CD4-positive, alpha-beta T cell treated with Interleukin-21 for 1 hour (primary cell): ENCODE measurements at regions not wholly inside any gene's neighbourhood (a gene's known extent, or its start where the extent isn't known, plus 50 kb on each side); places are given as distances from the start of the nearest gene placed in this dataset.
"Not testable (repeated sequence)": the region's sequence is repeated elsewhere in the genome, so short reads cannot be mapped to it uniquely, and the experiment has no call there.

Experiments
- DNase-seq: peaks from one replicate; pipeline ENCODE4 v3.0.0-alpha.2; 2020

DNA sequence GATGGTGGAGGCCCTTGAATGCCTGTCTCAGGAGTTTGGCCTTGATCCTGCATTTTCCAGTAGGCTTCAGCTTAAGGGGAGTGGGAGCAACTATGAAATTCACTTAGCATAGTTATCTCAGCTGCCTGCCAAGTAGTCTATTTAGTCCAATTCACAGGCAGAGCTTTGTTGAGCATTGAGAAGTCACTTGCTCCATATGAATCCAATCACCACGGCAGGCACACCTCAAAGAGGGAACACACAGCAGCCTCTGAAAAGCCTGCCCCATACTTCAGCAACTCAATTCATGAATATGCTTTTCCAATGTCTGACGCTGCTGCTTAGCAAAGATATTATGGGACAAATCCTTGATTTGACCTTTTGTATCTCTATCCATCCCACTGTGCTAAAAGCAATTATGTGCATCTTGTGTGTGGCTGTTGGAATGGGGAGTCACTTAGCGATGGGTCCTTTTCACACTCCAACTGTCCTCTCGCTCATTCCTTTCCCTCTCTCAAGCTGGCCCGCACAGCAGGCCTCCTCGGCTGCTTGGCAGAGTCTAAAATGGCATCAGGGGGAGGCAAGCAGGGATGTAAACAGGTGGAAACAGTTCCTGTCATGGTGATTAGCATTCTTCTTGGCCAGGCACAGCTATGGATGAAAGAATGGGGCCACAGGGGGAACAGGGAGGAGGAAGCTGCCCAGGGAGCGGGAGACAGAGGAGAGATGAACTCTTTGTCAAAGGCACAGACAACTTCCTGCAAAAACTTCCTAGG, 56.0 kb upstream of the LRPPRC start:
- no peak for DNase-seq

- no peak for DNase-seq
These were observed 56.8 kb upstream of the LRPPRC start for GRCh38 chr2:44052584-44052983.

DNA sequence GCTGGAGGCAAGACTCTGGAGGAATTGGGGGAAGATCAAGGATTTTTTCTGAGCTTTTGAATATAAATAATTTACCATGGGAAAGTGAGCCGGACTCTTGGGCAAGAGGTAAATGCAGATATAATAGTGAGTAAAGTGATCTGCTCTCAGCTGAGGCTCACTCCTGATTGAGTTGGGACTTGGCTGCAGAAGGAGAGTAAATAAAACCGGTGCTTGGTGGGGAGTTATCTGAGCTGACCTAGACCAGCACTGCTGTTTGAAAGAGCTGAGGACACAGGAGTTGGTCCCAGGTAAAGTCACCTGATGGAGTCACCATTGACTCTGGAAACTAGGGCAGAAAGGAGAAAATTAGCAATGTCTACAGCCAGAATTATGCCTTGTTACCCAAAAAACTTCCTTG, 57.3 kb upstream of the LRPPRC start:
- DNase-seq, result no peak

DNA sequence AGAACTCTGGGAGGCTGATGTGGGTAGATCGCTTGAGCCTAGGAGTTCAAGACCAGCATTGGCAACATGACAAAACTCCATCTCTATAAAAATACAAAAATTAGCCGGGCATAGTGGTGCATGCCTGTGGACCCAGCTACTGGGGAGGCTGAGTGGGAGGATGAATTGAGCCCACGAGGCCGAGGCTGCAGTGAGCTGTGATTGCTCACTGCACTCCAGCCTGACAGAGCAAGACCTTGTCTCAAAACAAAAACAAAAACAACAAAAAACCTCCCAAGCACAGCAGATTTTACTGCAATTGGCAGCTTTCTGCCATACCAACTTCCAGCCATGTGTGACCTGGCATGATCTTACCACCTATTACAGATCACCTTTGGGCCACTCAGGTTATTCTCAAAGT, 57.7 kb upstream of the LRPPRC start:
- DNase-seq, result no peak

- no peak for DNase-seq
These were observed 59.4 kb upstream of the LRPPRC start for GRCh38 chr2:44055229-44055628.

DNA sequence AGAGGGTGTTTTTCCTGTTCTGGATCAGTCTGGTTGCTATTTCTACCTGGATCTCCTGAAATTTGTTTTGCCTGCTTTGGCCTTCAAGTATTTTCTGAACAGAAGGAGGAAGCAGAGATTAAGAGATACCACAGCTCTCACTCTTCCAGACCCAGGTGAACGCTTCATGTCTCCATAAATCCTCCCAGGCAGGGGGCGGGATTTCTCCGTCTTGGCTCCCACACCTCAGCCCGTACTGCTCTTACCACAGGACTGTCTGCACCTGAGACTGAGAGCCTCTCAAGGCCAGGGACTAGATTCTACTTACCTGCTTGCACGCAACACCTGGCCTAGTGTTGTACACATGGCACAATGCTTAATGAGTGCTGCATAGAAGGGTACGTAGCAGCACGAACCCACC, 59.9 kb upstream of the LRPPRC start:
- no peak for DNase-seq

DNA sequence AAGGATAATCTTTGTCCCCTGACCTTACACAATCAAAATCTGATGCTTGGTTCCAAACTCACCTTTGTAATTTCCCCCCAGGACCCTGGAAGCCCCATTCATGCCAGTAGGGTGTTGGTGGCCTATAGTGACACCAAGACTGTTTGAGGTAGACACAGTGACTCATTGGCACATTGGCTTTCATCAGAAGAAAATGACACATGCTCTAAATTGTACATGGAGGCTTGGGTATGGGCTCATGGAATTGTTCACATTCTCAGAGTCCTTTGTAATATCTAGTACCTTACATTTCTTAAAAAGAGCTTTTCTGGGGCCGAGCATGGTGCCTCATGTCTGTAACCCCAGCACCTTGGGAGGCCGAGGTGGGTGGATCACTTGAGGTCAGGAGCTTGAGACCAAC, 61.2 kb upstream of the LRPPRC start:
- DNase-seq, result no peak

GRCh38 chr2:44060286-44060685, 64.5 kb upstream of the LRPPRC start:
- not testable (repeated sequence) for DNase-seq

GRCh38 chr2:44060990-44061389, 65.2 kb upstream of the LRPPRC start:
- no peak for DNase-seq

GRCh38 chr2:44061469-44061868, 65.7 kb upstream of the LRPPRC start:
- DNase-seq, result no peak

DNA sequence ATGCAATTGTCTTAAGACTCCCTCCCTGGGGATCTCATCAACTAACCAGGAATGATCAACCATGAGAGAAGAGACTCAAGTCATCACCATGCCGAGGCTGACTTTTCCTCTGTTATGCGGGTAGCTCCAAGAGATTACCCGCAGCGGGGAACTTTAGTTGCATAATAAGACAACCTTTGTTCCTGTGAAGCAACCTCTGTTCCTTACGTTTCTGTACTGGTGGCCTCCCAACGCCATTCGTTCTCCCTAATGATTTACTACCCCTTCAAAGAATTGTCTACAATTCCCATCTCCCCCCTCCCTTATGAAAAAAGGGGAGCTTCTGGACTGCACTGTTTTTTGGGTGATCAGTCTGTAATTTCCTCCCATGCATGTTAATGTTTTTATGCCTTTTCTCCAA, 66.1 kb upstream of the LRPPRC start:
- no peak for DNase-seq

GRCh38 chr2:44063033-44063432, 67.2 kb upstream of the LRPPRC start:
- DNase-seq, result no peak

GRCh38 chr2:44064281-44064680, 68.5 kb upstream of the LRPPRC start:
- not testable (repeated sequence) for DNase-seq

DNA sequence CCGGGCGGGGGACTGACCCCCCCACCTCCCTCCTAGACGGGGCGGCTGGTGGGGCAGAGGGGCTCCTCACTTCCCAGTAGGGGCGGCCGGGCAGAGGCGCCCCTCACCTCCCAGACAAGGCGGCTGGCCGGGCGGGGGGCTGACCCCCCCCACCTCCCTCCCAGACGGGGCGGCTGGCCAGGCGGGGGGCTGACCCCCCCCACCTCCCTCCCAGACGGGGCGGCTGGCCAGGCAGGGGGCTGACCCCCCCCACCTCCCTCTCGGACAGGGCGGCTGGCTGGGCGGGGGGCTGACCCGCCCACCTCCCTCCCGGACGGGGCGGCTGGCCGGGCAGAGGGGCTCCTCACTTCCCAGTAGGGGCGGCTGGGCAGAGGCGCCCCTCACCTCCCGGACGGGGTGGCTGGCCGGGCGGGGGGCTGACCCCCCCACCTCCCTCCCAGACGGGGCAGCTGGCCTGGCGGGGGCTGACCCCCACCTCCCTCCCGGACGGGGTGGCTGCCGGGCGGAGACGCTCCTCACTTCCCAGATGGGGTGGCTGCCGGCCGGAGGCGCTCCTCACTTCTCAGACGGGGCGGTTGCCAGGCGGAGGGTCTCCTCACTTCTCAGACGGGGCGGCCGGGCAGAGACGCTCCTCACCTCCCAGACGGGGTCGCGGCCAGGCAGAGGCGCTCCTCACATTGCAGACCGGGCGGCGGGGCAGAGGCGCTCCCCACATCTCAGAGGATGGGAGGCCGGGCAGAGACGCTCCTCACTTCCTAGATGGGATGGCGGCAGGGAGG, 71.4 kb upstream of the LRPPRC start:
- DNase-seq, result not testable (repeated sequence)

DNA sequence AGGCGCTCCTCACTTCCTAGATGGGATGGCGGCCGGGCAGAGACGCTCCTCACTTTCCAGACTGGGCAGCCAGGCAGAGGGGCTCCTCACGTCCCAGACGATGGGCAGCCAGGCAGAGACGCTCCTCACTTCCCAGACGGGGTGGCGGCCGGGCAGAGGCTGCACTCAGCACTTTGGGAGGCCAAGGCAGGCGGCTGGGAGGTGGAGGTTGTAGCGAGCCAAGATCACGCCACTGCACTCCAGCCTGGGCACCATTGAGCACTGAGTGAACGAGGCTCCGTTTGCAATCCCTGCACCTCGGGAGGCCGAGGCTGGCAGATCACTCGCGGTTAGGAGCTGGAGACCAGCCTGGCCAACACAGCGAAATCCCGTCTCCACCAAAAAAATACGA, 72.0 kb upstream of the LRPPRC start:
- DNase-seq, result not testable (repeated sequence)

GRCh38 chr2:44071454-44072046, 75.8 kb upstream of the LRPPRC start:
- no peak for DNase-seq

DNA sequence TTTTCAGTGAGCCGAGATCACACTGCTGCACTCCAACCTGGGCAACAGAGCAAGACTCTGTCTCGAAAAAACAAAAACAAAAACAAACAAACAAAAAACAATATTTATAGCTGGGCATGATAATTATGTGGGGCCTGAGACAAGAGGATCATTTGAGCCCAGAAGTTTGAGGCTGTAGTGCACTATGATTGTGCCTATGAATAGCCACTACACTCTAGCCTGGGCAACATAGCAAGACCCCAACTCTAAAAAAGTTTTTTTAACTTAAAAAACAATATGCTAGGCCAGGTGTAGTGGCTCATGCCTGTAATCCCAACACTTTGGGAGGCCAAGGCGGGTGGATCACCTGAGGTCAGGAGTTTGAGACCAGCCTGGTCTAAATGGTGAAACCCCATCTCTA, 77.9 kb upstream of the LRPPRC start:
- not testable (repeated sequence) for DNase-seq

DNA sequence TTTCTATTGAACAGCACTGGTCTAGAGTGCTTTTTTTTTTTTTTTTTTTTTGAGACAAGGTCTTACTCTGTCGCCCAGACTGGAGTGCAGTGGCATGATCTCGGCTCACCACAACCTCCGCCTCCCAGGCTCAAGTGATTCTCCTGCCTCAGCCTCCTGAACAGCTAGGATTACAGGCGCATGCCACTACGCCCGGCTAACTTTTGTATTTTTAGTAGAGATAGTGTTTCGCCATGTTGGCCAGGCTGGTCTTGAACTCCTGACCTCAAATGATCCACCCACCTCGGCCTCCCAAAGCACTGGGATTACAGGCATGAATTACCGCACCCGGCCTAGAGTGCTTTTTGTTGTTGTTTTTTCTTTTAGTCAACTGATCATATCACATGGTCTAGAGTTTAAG, 79.0 kb upstream of the LRPPRC start:
- not testable (repeated sequence) for DNase-seq

- no peak for DNase-seq
These were observed 79.8 kb upstream of the LRPPRC start for GRCh38 chr2:44075541-44075940.

- no peak for DNase-seq
These were observed 82.2 kb upstream of the LRPPRC start for GRCh38 chr2:44077942-44078511.

DNA sequence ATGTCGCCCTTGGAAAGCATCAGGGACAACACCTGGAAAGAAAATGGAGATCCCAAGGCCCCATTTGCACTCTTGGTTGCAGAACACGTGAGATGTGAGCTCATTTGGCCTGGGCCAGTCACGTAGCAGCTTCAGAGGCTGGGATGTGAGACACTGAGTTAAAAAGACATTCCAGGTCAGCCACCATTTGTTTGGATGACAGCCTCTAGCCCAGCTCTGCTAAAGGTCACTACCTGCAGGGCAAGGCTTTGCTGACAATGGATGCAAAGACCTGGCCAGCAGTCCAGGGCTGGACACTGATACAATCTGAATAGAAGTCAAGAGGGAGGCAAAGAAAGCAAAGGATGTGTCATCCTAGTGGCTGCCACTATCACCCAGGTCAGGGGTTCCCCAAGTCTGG, 83.9 kb upstream of the LRPPRC start:
- DNase-seq, result no peak

DNA sequence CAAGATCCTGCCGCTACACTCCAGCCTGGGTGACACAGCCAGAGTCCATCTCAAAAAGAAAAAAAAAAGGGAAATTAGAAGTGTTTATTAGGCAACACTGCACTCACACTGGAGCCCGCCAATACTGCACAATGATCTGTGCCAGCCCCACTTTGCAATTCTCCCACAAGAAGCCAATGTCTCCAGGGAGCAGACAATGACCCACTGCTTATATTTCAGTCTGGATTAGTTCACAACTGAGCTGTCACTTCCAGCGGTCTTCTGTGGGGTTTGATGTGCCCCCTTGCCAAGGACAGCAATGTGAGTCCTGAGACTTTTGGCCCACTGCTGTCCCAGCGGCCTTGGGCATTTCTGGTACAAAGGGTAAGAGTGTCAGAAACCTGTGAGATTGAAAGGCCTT, 85.6 kb upstream of the PPM1B start:
- DNase-seq, result no peak

DNA sequence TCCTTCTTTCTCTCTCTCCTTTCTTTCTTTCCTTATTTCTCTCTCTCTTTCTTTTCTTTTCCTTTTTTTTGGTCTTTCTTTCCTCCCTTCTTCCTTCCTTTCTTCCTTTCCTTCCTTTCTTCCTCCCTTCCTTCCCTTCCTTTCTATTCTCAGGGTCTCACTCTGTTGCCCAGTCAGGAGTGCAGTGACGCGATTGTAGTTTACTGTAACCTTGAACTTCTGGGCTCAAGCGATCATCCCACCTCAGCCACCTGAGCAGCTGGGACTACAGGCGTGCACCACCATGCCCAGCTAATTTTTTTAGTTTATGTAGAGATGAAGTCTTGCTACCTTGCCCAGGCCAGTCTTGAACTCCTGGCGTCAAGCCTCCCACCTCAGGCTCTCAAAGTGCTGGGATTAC, 83.8 kb upstream of the PPM1B start:
- DNase-seq, result no peak

DNA sequence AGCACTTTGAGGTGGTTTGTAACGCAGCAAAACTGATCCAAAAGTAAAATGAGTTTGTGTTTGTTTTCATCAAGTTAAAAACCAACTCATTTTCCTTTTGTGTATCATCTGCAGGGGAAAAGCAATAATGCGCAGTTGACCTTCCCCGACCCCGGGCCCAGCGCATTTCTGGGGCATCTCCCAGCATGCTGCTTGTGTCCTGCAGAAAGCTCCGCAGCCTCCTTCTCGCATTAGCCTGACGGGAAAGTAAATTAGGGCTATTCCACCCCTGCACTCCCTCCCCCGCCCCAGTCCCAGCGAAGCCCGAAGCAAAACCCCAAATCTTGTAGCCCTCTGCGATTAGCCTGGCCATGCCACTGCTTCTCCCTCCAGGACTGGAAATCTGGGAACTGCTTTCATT, 82.0 kb upstream of the PPM1B start:
- no peak for DNase-seq
